Vagina (tissue), 2 donors: ENCODE measurements at regions not wholly inside any gene's neighbourhood (a gene's known extent, or its start where the extent isn't known, plus 50 kb on each side); places are given as distances from the start of the nearest gene placed in this dataset.

Source experiments
- CTCF ChIP-seq, 3 experiments: fragments of 450-650 bp in 2 of 3; fragments of 200-600 bp in 1 of 3; sonication (generic) in 1 of 3; IDR thresholded peaks; one replicate each; pipeline ENCODE4 v1.5.1; 2017 to 2019; ENCODE audit warnings: antibody characterized with exemption in 3 of 3, mild to moderate bottlenecking in 2 of 3, moderate library complexity in 2 of 3
- POLR2A ChIP-seq, 2 donors: fragments of 450-650 bp; IDR thresholded peaks; one replicate each; pipeline ENCODE4 v1.6.1; 2017; ENCODE audit warnings: antibody characterized with exemption in 2 of 2, mild to moderate bottlenecking in 2 of 2, moderate library complexity in 2 of 2
- POLR2AphosphoS5 ChIP-seq, 2 donors: sonication (generic); formaldehyde crosslinking; IDR thresholded peaks; one replicate each; pipeline ENCODE4 v1.9.0; 2017; ENCODE audit warnings: antibody characterized with exemption in 2 of 2, mild to moderate bottlenecking in 2 of 2, low read depth in 1 of 2; ENCODE audit not compliant: insufficient read depth in 1 of 2

DNA sequence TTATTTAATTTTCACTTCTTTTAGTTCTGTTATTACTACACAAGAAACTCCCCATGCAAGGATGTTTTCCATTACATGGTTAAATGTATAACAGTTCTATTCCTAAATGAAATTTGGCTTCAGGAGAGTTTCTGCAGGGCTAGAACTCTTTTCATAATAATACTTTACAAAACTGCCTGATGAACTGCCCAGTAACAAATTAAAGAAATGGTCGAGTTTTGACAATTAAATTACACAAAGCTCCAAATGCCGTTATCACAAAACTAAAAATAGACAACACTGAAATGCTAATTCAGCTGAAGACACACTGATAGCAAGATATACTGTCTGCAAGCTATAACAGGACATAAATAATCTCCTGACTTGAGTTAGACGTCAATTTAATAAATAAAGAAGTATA lies 435.2 kb upstream of the CCDC54 start:
- no peak for TF ChIP-seq POLR2A (IDR thresholded peaks at IDR 0.05)
- TF ChIP-seq CTCF (IDR thresholded peaks at IDR 0.05), result no peak
- TF ChIP-seq POLR2AphosphoS5 (IDR thresholded peaks at IDR 0.05; ENCODE audit: insufficient read depth in 1 of 2, low read depth in 1 of 2), result no peak
